Esophagus squamous epithelium (tissue), 5 donors: ENCODE measurements at regions not wholly inside any gene's neighbourhood (a gene's known extent, or its start where the extent isn't known, plus 50 kb on each side); places are given as distances from the start of the nearest gene placed in this dataset.

Source experiments
- DNase-seq: peaks from one replicate; lab custom pipeline; 2025; lab: John Stamatoyannopoulos, UW
- H3K27ac ChIP-seq, 4 donors: fragments of 200-600 bp; sonication (generic); one replicate each; pipeline ENCODE4 v1.5.1; 2016 to 2019; ENCODE audit warnings: mild to moderate bottlenecking in 1 of 4
- H3K27me3 ChIP-seq, 4 donors: fragments of 200-600 bp; sonication (generic); 1 replicate in 3 of 4; 2 replicates in 1 of 4; pipeline versions ENCODE4 v1.5.1 to v1.6.0; 2017 to 2021; ENCODE audit warnings: antibody characterized with exemption in 1 of 4
- H3K36me3 ChIP-seq, 3 donors: fragments of 200-600 bp; sonication (generic); one replicate each; pipeline ENCODE4 v1.5.1; 2016 to 2019
- H3K4me1 ChIP-seq, 3 donors: fragments of 200-600 bp; sonication (generic); one replicate each; pipeline ENCODE4 v1.5.1; 2017 to 2019
- H3K4me3 ChIP-seq, 4 donors: fragments of 200-600 bp; sonication (generic); 1 replicate in 3 of 4; 2 replicates in 1 of 4; pipeline ENCODE4 v1.5.1; 2016 to 2019; ENCODE audit warnings: mild to moderate bottlenecking in 2 of 4, moderate library complexity in 1 of 4
- H3K9me3 ChIP-seq, 3 donors: fragments of 200-600 bp; sonication (generic); one replicate each; pipeline ENCODE4 v1.5.1; 2016 to 2019
- POLR2A ChIP-seq, 4 donors: fragments of 450-650 bp; IDR thresholded peaks; one replicate each; pipeline ENCODE4 v1.6.1; 2017; ENCODE audit warnings: antibody characterized with exemption in 4 of 4, mild to moderate bottlenecking in 4 of 4, moderate library complexity in 3 of 4
- WGBS, 2 donors: methylation state at CpG; one replicate each; pipeline ENCODE4 v1.1.5; 2018; 5-methylcytosine and 5-hydroxymethylcytosine counted together
- intact Hi-C: fragments of 100-400 bp; cut with DNase I; formaldehyde crosslinking; loops from one replicate; pipeline ENCODE4 v1.15.0; 2022
- TF ChIP-seq, protein P1 (sequence below), 6 experiments: fragments of 450-650 bp in 4 of 6; fragments of 200-600 bp in 2 of 6; sonication (generic) in 2 of 6; IDR thresholded peaks; one replicate each; pipeline ENCODE4 v1.5.1; 2016 to 2019; ENCODE audit warnings: antibody characterized with exemption in 6 of 6, mild to moderate bottlenecking in 4 of 6, moderate library complexity in 4 of 6
- donor health status: DM: yes; HTN: yes; CAD: no.

DNA sequence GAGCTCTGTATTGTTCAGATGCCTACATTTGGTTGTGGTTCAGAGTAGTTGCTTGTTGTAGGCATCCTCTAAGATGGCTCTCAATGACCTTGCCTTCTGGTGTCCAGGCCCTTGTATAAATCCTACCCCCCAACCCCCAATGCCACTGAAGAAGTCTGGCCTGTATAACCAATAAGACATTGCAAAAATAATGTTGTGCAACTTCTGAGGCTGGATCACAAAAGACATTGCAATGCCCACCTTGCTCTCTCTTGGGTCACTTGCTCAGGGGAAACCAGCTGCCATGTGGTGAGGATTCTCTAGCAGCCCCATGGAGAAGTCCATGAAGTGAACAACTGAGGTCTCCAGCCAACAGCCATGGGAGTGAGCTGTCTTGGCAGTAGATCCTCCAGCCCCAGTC is 234.0 kb upstream of the TBX3 start:
- no peak for TF ChIP-seq POLR2A (IDR thresholded peaks at IDR 0.05)
- TF ChIP-seq, protein P1, sequence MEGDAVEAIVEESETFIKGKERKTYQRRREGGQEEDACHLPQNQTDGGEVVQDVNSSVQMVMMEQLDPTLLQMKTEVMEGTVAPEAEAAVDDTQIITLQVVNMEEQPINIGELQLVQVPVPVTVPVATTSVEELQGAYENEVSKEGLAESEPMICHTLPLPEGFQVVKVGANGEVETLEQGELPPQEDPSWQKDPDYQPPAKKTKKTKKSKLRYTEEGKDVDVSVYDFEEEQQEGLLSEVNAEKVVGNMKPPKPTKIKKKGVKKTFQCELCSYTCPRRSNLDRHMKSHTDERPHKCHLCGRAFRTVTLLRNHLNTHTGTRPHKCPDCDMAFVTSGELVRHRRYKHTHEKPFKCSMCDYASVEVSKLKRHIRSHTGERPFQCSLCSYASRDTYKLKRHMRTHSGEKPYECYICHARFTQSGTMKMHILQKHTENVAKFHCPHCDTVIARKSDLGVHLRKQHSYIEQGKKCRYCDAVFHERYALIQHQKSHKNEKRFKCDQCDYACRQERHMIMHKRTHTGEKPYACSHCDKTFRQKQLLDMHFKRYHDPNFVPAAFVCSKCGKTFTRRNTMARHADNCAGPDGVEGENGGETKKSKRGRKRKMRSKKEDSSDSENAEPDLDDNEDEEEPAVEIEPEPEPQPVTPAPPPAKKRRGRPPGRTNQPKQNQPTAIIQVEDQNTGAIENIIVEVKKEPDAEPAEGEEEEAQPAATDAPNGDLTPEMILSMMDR (IDR thresholded peaks at IDR 0.05): no peak
- DNase-seq: no peak
- H3K27ac ChIP-seq: no peak overlapping the region
- H3K36me3 ChIP-seq: no peaks in the 10 kb centered on the region
- intact Hi-C loops: no loop called here
- no peak overlapping the region for H3K4me3 ChIP-seq
- H3K27me3 ChIP-seq: no peaks in the 10 kb centered on the region
- peaks cover 0 to 8% (median 0%) of the 10 kb centered on the region in 3 donors for H3K4me1 ChIP-seq
- peaks cover 0 to 12% (median 3%) of the 10 kb centered on the region in 3 donors for H3K9me3 ChIP-seq

DNA sequence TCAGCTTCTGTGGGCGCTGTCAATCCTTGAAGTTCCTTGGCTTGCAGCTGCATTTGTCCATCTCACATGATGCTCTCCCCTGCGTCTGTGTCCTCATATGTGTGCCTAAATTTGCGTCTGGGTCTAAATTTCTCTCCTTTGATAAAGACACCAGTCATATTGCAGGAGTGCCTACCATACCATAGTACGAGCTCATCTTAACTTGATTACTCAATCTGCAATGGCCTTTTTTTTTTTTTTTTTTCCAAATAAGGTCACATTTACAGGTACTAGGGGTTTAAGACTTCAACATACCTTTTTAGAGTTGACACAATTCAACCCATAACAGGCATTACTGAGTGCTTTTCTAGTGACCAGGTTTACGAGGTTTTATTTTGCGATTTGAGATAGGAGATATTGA is 233.3 kb upstream of the TBX3 start:
- Histone ChIP-seq H3K27ac (no peak overlapping the region), H3K27me3 (no peaks in the 10 kb centered on the region), H3K4me3 (no peak overlapping the region), H3K36me3 (no peaks in the 10 kb centered on the region), H3K4me1 (peaks cover 0 to 8% (median 0%) of the 10 kb centered on the region in 3 donors), H3K9me3 (peaks cover 0 to 12% (median 3%) of the 10 kb centered on the region in 3 donors)
- no peak for DNase-seq
- no peak for TF ChIP-seq POLR2A (IDR thresholded peaks at IDR 0.05)
- TF ChIP-seq, protein P1 (IDR thresholded peaks at IDR 0.05): no peak
- intact Hi-C loops: no loop called here
- 83 to 89% methylated on average over 6 of the region's 6 CpGs for WGBS, 2 donors

- Histone ChIP-seq H3K36me3 (no peaks in the 10 kb centered on the region), H3K9me3 (peaks cover 0 to 12% (median 3%) of the 10 kb centered on the region in 3 donors), H3K27ac (no peak overlapping the region), H3K4me3 (no peak overlapping the region), H3K27me3 (no peaks in the 10 kb centered on the region), H3K4me1 (peaks cover 0 to 8% (median 0%) of the 10 kb centered on the region in 3 donors)
- intact Hi-C loops: no loop called here
- DNase-seq: no peak
- TF ChIP-seq, protein P1 (IDR thresholded peaks at IDR 0.05): no peak
- no peak for TF ChIP-seq POLR2A (IDR thresholded peaks at IDR 0.05)
- WGBS, 2 donors: 77 to 83% methylated on average over 9 to 11 of the region's 12 CpGs
Observed at GRCh38 chr12:114916541-114916940, 232.6 kb upstream of the TBX3 start.

DNA sequence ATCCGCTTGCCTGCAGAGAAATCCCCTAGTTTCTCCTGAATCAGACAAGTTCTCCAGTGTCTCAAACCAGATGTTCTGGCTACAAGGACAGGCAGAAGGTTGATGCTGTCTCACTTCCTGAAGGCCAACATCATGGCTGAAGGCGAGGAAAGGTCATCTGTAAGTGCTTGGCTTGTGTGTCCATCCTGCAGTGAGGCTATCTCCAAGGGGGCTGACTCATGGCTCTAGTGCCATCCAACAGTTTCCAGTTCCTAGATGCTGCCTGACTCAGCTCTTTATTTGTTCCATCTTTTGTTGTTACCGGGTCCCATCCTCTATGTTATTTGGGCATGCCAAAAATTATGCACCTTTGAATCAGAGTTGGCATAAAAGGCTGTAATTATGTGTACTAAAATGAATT is 232.1 kb upstream of the TBX3 start:
- Histone ChIP-seq H3K4me3 (no peak overlapping the region), H3K4me1 (peaks cover 0 to 8% (median 0%) of the 10 kb centered on the region in 3 donors), H3K27ac (no peak overlapping the region), H3K9me3 (peaks cover 0 to 12% (median 3%) of the 10 kb centered on the region in 3 donors), H3K36me3 (no peaks in the 10 kb centered on the region), H3K27me3 (no peaks in the 10 kb centered on the region)
- 56 to 70% methylated on average over 3 of the region's 3 CpGs for WGBS, 2 donors
- no peak for DNase-seq
- intact Hi-C loops: no loop called here
- TF ChIP-seq POLR2A (IDR thresholded peaks at IDR 0.05): no peak
- TF ChIP-seq, protein P1 (IDR thresholded peaks at IDR 0.05): no peak

DNA sequence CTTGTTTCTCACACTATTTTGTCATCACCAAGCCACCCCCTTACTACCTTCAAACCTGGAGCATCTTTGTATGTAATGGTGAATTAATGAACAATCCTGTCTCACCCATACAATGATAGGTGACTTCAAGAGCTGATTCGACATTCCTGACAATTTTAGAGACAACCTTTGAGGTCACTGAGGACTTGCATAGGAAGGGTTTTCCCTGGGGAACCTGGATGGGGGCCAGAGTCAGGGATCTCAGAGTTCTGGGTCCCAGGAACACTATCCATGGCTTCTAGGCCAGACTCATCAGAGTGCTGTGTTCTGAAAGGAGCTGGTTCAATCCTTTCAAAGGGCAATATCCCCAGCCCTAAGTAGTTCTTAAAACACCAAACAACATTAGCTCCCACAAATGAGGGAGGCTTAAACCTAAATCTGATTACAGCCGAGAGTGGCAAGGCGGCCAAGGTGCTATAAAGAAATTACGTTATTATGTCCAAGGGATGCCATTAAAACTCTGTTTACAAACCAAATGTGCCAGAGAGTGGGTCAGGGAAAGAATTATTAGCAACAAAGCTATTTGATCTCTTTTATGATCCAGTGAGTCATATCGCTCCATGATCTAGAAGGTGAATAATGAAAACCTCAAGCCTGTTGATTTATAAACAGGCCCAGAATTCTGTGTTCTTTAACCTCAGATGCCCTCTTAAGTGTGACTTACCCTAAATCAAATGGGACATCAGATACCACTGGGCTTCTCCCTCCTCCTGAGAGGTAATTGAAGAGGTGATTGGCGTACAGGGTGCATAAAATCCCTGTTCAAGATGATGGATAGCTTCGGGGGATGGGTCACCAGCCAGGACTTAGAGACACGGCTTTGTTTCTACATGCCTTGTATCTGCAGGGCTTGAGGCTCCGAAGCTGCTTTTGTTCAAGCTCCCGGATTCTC is 230.2 kb upstream of the TBX3 start:
- H3K27me3 ChIP-seq: no peaks in the 10 kb centered on the region
- H3K4me1 ChIP-seq: peaks cover 0 to 8% (median 0%) of the 10 kb centered on the region in 3 donors
- no peaks in the 10 kb centered on the region for H3K36me3 ChIP-seq
- DNase-seq: no peak
- 46 to 58% methylated on average over 10 of the region's 10 CpGs for whole genome bisulfite sequencing, 2 donors
- H3K9me3 ChIP-seq: peaks cover 0 to 12% (median 3%) of the 10 kb centered on the region in 3 donors
- intact Hi-C loops: no loop called here
- no peak overlapping the region for H3K4me3 ChIP-seq
- H3K27ac ChIP-seq: no peak overlapping the region
- TF ChIP-seq POLR2A (IDR thresholded peaks at IDR 0.05): no peak
- TF ChIP-seq, protein P1 (IDR thresholded peaks at IDR 0.05): no peak
